Epithelial cell of proximal tubule (primary cell): ENCODE measurements at regions not wholly inside any gene's neighbourhood (a gene's known extent, or its start where the extent isn't known, plus 50 kb on each side); places are given as distances from the start of the nearest gene placed in this dataset.
"Not testable (repeated sequence)": the region's sequence is repeated elsewhere in the genome, so short reads cannot be mapped to it uniquely, and the experiment has no call there.

Experiments used
- DNase-seq: peaks from one replicate; pipeline ENCODE4 v3.0.0-alpha.2; 2011; ENCODE audit warnings: low read depth
- H3K4me3 ChIP-seq: 2 replicates; pipeline ENCODE4 v1.5.1; 2011; ENCODE audit warnings: low read depth, mild to moderate bottlenecking, low read length
- CTCF ChIP-seq: conservative IDR thresholded peaks from 2 replicates; pipeline ENCODE4 v1.5.1; 2012; ENCODE audit warnings: low read depth, mild to moderate bottlenecking, low read length

GRCh38 chr6:16042751-16043150 is 86.1 kb upstream of the MYLIP start:
- no peak overlapping the region for H3K4me3 ChIP-seq
- no peak for TF ChIP-seq CTCF
- no peak for DNase-seq

- no peak for DNase-seq
- no peak overlapping the region for H3K4me3 ChIP-seq
- TF ChIP-seq CTCF, result no peak
Measured at GRCh38 chr6:16041327-16041726, 87.6 kb upstream of the MYLIP start.

- H3K4me3 ChIP-seq, result no peak overlapping the region
- no peak for DNase-seq
- TF ChIP-seq CTCF, result no peak
Measured at GRCh38 chr6:16040628-16040974, 88.3 kb upstream of the MYLIP start.

- not testable (repeated sequence) for DNase-seq, H3K4me3 ChIP-seq
Measured at GRCh38 chr6:16039892-16040627, 88.8 kb upstream of the MYLIP start.

- DNase-seq, result no peak
- no peak for TF ChIP-seq CTCF
- H3K4me3 ChIP-seq, result no peak overlapping the region
Measured at GRCh38 chr6:16038938-16039337, 89.9 kb upstream of the MYLIP start.

GRCh38 chr6:16035488-16036080 is 93.3 kb upstream of the MYLIP start:
- DNase-seq, result no peak
- TF ChIP-seq CTCF, result no peak
- no peak overlapping the region for H3K4me3 ChIP-seq

- no peak for DNase-seq
- no peak overlapping the region for H3K4me3 ChIP-seq
- no peak for TF ChIP-seq CTCF
Measured at GRCh38 chr6:16033214-16033613, 95.7 kb upstream of the MYLIP start.
